Stimulated activated naive CD8-positive, alpha-beta T cell treated with anti-CD3 and anti-CD28 coated beads, Interleukin-15, amount 100 ng/mL, for 72 hours (primary cell): ENCODE measurements at regions not wholly inside any gene's neighbourhood (a gene's known extent, or its start where the extent isn't known, plus 50 kb on each side); places are given as distances from the start of the nearest gene placed in this dataset.

Source experiments
- ATAC-seq: fragments of 150-1000 bp; cut with Tn5 transposase; 2 replicates; pipeline ENCODE4 v1.10.0; 2021; ENCODE audit warnings: mild to moderate bottlenecking, moderate library complexity
- DNase-seq, 2 donors: peaks; one replicate each; pipeline ENCODE4 v3.0.0; 2021 to 2022
- H3K27ac Mint-ChIP-seq, 2 donors: one replicate each; pipeline ENCODE4 v1.8.0; 2022; ENCODE audit warnings: mild to moderate bottlenecking in 2 of 2, mixed read lengths in 2 of 2, moderate library complexity in 2 of 2
- H3K27me3 Mint-ChIP-seq: one replicate; pipeline ENCODE4 v1.8.0; 2022; ENCODE audit warnings: mixed read lengths
- H3K4me1 Mint-ChIP-seq: one replicate; pipeline ENCODE4 v1.8.0; 2022; ENCODE audit warnings: mild to moderate bottlenecking, mixed read lengths
- H3K4me3 Mint-ChIP-seq, 2 donors: one replicate each; pipeline ENCODE4 v1.8.0; 2022; ENCODE audit warnings: mild to moderate bottlenecking in 2 of 2, mixed read lengths in 2 of 2, moderate library complexity in 1 of 2
- H3K9me3 Mint-ChIP-seq, 2 donors: one replicate each; pipeline ENCODE4 v1.8.0; 2022; ENCODE audit warnings: mixed read lengths in 2 of 2

DNA sequence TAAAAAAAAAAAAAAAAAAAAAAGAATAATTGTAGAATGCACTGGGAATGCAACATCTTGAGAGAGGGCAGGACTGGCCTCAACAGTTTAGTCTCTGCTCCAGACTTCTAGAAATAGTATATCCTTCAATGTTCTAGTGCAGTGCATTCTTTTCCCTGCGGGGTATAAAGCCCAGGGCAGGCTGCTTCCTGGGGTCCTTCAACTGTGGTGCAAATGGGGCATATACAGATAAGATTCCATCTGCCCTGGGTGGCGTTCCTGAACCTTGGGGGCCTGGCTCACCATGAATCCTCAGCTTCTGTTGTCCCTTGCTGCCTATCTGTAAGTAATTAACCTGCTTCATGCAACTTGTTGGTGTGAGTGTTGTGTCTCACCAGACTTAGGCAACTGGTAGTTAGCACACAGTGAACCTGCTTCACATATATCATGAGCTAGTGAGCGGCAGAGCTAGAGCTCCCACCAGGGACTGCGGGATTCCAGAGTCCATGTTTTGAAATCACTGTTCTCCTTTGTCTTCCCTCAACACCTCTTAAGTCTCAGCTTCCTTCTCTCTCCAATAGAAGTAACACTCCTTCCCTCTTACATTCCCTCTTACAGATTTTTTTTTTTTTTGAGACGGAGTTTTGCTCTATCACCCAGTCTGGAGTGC is 177.6 kb downstream of the SUDS3 start:
- no peak overlapping the region for H3K27ac Mint-ChIP-seq
- ATAC-seq = no peak
- DNase-seq = no peak
- no peaks in the 10 kb centered on the region for H3K27me3 Mint-ChIP-seq
- H3K4me1 Mint-ChIP-seq = no peaks in the 10 kb centered on the region
- H3K9me3 Mint-ChIP-seq = peaks cover 9 to 32% of the 10 kb centered on the region in 2 donors
- no peak overlapping the region for H3K4me3 Mint-ChIP-seq

DNA sequence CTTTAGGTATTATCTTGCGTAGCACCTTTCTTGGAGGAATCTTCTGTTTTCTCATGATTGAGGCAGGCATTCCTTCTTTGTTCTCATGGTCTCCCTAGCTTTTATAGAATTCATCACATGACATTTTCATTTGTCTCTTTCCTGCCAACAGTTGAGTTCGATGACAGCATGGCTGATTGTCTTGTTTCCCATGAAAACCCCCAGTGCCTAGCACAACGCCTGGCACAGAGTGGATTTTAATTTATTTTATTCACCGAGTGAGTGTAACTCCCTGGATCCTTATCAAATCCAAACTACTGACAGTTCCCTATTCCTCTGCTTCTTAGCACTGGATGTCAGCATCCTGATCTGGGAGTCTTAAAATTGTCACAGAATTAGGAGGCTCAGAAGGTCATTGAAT is 182.6 kb downstream of the SUDS3 start:
- Mint-ChIP-seq H3K4me3 (no peak overlapping the region), H3K9me3 (no peaks in the 10 kb centered on the region), H3K27me3 (peaks cover 7% of the 10 kb centered on the region), H3K27ac (no peak overlapping the region), H3K4me1 (no peaks in the 10 kb centered on the region)
- DNase-seq (no peak), ATAC-seq (no peak)

DNA sequence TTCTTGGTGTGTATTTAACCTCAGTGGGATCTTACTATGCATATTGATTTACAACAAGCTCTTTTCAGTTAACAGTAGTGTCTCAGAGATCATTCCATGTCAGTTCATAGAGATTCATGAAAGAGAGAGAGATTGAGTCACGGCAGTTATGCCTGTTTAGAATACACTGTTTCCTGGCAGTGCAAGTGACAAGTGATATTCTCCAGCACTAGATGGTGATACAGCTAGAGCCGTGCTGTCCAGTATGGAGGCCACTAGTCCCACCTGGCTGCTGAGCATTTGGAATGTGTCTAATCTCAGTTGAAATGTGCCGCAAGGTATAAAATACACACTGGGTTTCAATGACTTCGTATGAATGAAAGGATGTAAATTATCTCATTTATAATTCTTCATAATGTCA is 184.4 kb downstream of the SUDS3 start:
- H3K27ac Mint-ChIP-seq = no peak overlapping the region
- H3K4me1 Mint-ChIP-seq = no peaks in the 10 kb centered on the region
- DNase-seq = no peak
- H3K27me3 Mint-ChIP-seq = peaks cover 7% of the 10 kb centered on the region
- no peak overlapping the region for H3K4me3 Mint-ChIP-seq
- no peak for ATAC-seq
- H3K9me3 Mint-ChIP-seq = peaks cover 0 to 6% of the 10 kb centered on the region in 2 donors

DNA sequence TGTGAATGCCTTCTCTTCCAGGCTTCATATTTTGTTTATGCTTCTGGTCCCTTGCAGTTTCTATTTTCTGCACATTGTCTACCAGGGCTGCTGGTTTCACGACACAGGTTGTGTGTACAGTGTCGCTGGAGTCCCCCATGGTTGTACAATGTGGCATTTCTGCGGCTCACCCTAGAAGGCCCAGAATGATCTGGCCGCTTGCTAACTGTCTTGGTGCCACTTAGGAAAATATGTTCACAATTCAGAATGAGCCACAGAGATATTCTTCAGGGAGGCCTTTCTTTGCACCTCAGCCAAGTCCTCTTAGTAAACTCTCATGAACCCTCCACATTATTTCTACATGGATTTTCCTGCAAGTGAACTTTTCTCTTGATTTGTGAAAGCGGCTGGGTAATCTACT is 195.4 kb downstream of the SUDS3 start:
- no peak for DNase-seq
- Mint-ChIP-seq H3K4me1 (no peaks in the 10 kb centered on the region), H3K27me3 (no peaks in the 10 kb centered on the region)

DNA sequence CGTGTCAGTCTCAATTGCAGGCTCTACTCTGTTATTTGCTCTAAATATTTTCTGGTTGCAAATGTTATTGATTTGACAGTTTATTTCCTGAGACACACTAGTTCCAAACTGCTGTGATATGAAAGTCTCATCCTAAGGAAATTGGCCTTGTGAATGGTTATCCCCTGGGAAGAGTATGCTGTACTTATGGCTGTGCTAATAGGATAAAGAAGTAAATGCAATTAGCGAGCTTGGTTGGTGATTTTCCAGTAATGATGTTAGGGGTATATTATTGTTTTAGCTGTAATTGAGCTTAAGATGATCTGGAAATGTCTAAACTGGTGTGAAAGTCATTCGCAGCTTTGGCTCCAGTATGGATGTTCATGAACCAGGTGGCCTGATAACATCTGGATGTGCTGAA is 197.9 kb downstream of the SUDS3 start:
- H3K9me3 Mint-ChIP-seq = peaks cover 10 to 16% of the 10 kb centered on the region in 2 donors
- no peak for ATAC-seq
- H3K4me1 Mint-ChIP-seq = no peaks in the 10 kb centered on the region
- H3K27ac Mint-ChIP-seq = no peak overlapping the region
- no peak for DNase-seq
- no peaks in the 10 kb centered on the region for H3K27me3 Mint-ChIP-seq
- no peak overlapping the region for H3K4me3 Mint-ChIP-seq

More for the DNA sequence above, 195.4 kb downstream of the SUDS3 start:
- peaks cover 10 to 16% of the 10 kb centered on the region in 2 donors for H3K9me3 Mint-ChIP-seq
- ATAC-seq = no peak
- H3K4me3 Mint-ChIP-seq = no peak overlapping the region
- no peak overlapping the region for H3K27ac Mint-ChIP-seq

DNA sequence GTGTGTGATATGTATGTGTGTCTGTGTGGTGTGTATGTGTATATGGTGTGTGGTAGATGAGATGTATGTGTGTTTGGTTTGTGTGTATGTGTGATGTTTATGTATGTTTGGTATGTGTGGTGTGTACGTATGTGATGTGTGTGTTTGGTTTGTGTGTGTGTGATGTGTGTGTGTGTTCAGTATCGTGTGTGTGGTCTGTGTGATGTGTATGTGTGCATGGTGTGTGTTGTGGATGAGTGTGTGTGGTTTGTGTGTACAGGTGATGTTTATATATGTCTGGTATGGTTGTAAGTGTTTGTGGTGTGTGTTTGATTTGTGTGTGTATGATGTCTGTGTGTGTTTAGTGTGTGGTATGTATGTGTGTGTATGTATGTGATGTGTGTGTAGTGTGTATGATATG is 199.4 kb downstream of the SUDS3 start:
- H3K4me1 Mint-ChIP-seq = no peaks in the 10 kb centered on the region
- H3K27ac Mint-ChIP-seq = no peak overlapping the region
- H3K27me3 Mint-ChIP-seq = no peaks in the 10 kb centered on the region
- peaks cover 7 to 8% of the 10 kb centered on the region in 2 donors for H3K9me3 Mint-ChIP-seq
- H3K4me3 Mint-ChIP-seq = no peak overlapping the region
- no peak for ATAC-seq
- DNase-seq = no peak

DNA sequence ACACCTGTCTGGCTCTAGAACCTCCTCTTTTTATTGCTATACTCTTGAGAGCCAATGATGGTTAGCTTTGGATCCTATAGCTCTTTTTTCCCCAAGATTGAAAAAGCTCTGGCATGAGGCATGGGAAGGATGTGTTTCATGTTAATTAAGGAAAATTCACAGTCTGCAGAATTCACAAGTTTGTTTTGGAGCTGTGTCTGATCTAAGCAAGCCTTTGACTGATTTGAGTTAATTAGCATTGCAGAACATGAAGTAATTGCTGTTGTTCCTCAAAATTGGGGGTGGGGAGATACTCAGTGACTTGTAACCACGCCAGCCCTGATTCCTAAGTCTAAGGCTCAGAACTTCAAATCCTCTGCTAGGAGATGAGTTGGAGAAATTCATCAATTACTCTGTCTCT is 205.0 kb downstream of the SUDS3 start:
- H3K27me3 Mint-ChIP-seq = no peaks in the 10 kb centered on the region
- ATAC-seq = no peak

DNA sequence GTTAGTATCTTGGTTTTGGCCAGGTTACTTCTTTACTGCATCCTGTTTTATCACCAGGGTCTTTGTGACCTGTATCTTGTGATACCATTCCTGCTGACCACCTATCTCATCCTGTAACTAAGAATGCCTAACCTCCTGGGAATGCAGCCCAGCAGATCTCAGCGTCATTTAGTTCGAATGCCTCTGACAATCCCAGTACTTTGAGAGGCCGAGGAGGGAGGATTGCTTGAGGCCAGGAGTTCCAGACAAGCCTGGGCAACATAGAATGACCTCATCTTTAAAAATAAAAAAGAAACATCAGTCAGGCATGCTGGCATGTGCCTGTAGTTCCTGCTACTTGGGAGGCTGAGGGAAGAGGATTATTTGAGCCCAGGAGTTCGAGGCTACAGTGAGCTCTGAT is 206.5 kb downstream of the SUDS3 start:
- Mint-ChIP-seq H3K27me3 (no peaks in the 10 kb centered on the region), H3K4me3 (no peak overlapping the region), H3K4me1 (no peaks in the 10 kb centered on the region), H3K27ac (no peak overlapping the region), H3K9me3 (peaks cover 0 to 9% of the 10 kb centered on the region in 2 donors)
- DNase-seq = no peak
- ATAC-seq = no peak

More for the DNA sequence above, 205.0 kb downstream of the SUDS3 start:
- Mint-ChIP-seq H3K4me3 (no peak overlapping the region), H3K27ac (no peak overlapping the region), H3K4me1 (no peaks in the 10 kb centered on the region), H3K9me3 (peaks cover 0 to under 1% of the 10 kb centered on the region in 2 donors)
- DNase-seq = no peak

DNA sequence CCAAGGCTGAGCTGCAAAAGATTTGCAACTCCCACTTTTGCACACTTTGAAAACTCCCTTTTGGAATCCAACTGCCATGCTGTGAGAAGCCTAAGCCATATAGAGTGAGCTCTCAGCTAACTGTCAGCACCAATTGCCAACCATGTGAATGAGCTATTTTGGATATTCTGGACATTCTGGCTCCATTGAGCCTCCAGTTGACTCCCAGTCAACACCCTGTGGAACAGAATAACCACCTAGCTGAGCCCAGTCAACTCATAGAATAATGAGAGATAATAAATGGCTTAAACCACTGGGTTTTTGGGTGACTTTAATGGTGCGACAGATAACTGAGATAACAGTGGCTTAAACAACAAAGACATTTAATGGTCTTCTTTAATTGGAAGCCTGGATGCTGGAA is 210.1 kb downstream of the SUDS3 start:
- no peaks in the 10 kb centered on the region for H3K4me1 Mint-ChIP-seq
- H3K27ac Mint-ChIP-seq = no peak overlapping the region
- DNase-seq (no peak), ATAC-seq (no peak)
- H3K27me3 Mint-ChIP-seq = peaks cover 9% of the 10 kb centered on the region
- no peak overlapping the region for H3K4me3 Mint-ChIP-seq
- H3K9me3 Mint-ChIP-seq = peaks cover 0 to 9% of the 10 kb centered on the region in 2 donors

DNA sequence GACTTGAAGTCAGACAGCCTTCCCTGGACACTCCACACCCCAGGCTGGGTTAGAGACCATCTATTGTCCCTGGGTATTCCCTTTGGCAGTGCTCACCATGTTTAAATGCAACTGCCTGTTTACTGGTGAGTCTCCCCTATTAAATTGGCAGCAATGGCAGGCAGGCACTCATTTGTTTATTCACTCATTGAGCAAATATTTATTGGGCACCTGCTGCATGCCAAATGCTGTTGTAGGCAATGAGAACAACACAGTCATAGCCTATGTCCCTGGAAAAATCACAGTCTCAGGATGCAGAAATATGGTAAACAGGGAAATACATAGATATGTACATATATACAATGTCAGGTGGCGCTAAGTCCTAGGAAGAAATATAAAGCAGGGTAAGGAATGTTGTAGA is 212.8 kb downstream of the SUDS3 start:
- no peak overlapping the region for H3K4me3 Mint-ChIP-seq

DNA sequence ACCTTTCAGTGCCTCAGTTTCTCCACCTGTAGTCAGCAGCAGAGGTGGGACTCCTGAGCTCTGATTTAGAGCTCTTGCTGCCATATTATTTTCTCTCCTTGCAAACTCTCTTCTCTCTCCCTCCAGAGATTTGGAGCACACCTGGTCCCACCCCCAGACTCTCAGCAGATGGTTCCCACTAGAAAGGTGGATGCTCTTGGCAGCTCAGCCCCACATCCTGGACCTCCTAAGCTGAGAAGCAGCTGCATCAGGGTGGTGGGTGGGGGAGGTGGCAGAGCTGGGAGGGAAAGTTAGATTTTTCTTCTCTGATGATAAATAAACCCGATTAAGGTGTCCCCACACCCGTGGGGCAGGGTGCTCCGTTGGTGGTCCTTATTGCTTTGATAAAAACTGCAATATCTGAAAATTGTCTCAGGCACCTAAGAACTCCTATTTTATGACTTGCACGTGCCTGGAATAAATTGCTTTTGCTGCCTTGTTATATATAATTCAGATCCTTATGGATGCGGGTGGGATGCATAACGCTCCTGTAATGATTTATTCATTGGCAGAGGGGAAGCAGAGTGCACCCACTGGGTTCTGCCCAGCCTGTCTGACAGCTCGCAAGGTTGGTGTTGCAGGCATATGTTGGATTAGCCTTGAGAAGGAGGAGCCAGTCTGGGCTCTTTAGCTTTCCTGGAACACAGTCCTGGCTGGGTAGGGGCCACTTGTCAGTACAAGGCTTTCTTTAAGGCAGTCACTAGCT is 214.2 kb downstream of the SUDS3 start:
- Mint-ChIP-seq H3K27me3 (peaks cover 9% of the 10 kb centered on the region), H3K9me3 (peaks cover 0 to 9% of the 10 kb centered on the region in 2 donors), H3K27ac (no peak overlapping the region), H3K4me3 (no peak overlapping the region), H3K4me1 (no peaks in the 10 kb centered on the region)
- ATAC-seq = no peak
- DNase-seq = no peak

More for the DNA sequence above, 212.8 kb downstream of the SUDS3 start:
- ATAC-seq = no peak
- Mint-ChIP-seq H3K4me1 (no peaks in the 10 kb centered on the region), H3K27ac (no peak overlapping the region), H3K27me3 (peaks cover 9% of the 10 kb centered on the region), H3K9me3 (peaks cover 0 to 9% of the 10 kb centered on the region in 2 donors)
- no peak for DNase-seq

DNA sequence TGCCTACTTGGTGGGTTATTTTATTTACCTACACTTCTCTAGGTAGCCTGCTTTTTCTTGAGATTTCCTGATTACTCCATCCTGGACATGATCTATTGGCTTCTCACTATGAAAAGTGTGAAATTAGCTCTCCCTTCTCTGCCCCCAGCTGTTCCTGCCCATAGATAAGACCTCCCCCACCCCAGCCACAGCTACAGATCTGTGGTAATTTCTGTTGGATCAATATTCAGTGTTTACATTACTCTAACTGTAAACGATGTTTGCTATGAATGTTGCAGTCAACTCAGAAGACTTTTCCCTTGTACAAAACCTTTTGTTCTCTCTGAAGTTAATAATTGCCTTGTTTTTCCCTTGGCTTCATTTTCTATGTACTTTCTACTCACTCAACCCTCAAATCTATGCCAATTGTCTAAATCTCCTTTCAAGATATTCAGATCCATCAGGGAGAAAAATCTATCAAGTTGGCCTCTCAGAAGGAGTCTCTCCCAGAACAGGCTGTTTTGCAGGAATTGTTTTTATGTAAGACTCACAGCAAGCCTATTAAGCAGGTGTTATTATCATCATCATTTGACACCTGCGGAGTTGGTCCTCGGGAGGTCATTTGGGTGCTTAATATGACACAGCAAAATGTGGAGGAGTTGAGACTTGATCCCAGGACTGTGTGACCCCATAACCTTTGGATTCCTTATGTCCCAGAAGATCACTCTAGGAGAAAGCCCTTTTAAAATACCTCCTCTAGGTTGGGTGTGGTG is 227.4 kb downstream of the SUDS3 start:
- Mint-ChIP-seq H3K4me1 (no peaks in the 10 kb centered on the region), H3K27ac (no peak overlapping the region), H3K9me3 (peaks cover 6 to 18% of the 10 kb centered on the region in 2 donors)

DNA sequence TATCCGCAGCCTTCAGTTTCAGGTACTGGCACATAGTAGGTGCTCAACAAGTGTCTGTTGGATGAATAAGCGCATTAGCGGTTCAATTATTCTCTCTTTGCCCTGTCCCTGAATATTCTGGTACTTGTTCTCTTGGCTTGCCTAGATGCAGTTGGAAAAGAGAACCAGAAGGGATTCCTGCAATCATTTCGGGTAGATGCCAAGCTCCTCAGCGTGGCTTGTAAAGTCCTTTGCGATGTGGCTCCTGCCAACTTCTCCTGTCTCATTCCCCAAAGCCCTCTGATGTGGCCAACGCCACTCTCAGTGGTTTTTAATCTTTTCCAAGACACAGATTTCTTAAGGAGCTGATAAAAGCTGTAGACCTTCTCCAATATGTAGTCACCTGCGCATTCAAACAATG is 230.3 kb downstream of the SUDS3 start:
- Mint-ChIP-seq H3K27ac (no peak overlapping the region), H3K9me3 (peaks cover 6 to 9% of the 10 kb centered on the region in 2 donors), H3K4me3 (no peak overlapping the region), H3K4me1 (no peaks in the 10 kb centered on the region), H3K27me3 (peaks cover 7% of the 10 kb centered on the region)
- ATAC-seq (no peak), DNase-seq (no peak)

More for the DNA sequence above, 227.4 kb downstream of the SUDS3 start:
- ATAC-seq (no peak), DNase-seq (no peak)
- H3K4me3 Mint-ChIP-seq = no peak overlapping the region
- no peaks in the 10 kb centered on the region for H3K27me3 Mint-ChIP-seq

DNA sequence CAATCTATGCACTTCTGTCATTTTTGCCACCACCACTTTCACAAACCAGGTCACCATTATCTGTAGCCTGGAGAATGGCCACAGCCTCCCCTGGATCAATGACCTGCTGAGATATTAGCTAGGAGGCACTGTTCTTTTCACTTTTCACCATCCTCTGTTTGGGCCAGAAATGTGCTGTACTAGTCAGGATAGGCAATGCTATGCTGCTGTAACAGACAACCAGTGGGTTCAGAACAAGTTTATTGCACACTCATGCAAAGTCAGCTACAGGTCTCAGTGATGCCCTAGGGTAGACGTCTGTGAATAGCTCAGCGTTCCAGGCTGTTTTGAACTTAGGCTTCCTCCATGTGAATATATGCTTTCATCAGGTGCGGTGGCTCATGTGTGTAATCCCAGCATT is 231.5 kb downstream of the SUDS3 start:
- H3K4me3 Mint-ChIP-seq = no peak overlapping the region
- no peak overlapping the region for H3K27ac Mint-ChIP-seq
- ATAC-seq (no peak), DNase-seq (no peak)
- peaks cover 6 to 11% of the 10 kb centered on the region in 2 donors for H3K9me3 Mint-ChIP-seq
- peaks cover 7% of the 10 kb centered on the region for H3K27me3 Mint-ChIP-seq
- H3K4me1 Mint-ChIP-seq = no peaks in the 10 kb centered on the region

DNA sequence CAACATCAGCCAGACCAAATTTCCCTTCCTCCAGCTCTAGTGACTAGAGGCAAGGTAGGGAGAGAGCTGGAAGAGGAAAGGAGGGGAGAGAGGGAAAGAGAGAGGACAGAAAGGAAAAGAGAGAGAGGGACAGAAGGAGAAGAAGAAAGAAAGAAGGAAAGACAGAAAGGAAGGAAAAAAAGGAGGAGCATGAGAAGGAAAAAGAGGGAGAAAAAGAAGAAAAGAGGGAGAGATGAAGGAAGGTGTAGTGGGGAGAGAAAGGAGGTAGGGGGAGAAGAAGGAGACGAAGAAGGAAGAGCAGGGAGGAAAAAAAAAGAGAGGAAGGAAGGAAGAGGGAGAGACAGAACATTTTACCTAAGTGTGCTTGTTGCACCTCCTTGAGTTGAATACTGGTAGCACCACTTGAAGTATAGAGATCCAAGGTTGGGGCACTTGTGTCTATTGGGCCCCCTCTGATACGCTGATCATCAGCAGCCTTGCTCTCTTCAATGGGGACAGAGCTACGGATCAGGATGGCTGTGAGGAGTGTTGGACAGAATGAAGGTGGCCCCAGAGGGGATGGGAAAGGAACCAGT is 232.5 kb downstream of the SUDS3 start:
- Mint-ChIP-seq H3K4me3 (no peak overlapping the region), H3K27ac (no peak overlapping the region), H3K27me3 (peaks cover 7% of the 10 kb centered on the region), H3K9me3 (peaks cover 11 to 16% of the 10 kb centered on the region in 2 donors), H3K4me1 (no peaks in the 10 kb centered on the region)
- DNase-seq (no peak), ATAC-seq (no peak)

DNA sequence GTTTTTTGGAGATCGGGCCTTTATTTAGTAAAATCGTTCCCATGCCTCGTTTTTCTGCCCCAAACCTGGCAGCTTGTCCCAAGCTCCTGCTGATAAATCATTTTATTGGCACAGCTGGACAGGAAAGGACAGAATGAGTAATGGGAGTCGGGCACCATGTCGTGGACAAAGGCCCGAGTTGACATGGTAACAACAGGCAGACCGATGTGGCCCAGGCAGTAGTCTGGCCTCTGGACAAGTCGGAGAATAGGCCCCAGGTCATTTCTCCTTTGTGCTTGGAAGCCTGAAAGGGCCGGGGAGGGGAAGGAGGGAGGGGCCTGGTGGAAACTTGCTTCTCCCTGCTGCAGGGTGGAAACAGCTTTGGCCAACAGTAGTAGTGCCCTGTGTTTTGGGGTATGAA is 234.9 kb downstream of the SUDS3 start:
- no peak overlapping the region for H3K27ac Mint-ChIP-seq
- no peak overlapping the region for H3K4me3 Mint-ChIP-seq
- H3K9me3 Mint-ChIP-seq = peaks cover 10 to 17% of the 10 kb centered on the region in 2 donors
- H3K4me1 Mint-ChIP-seq = no peaks in the 10 kb centered on the region
- ATAC-seq (no peak), DNase-seq (no peak)
- H3K27me3 Mint-ChIP-seq = peaks cover 7% of the 10 kb centered on the region
